ENCODE measurements at regions not wholly inside any gene's neighbourhood (a gene's known extent, or its start where the extent isn't known, plus 50 kb on each side); places are given as distances from the start of the nearest gene placed in this dataset.

DNA sequence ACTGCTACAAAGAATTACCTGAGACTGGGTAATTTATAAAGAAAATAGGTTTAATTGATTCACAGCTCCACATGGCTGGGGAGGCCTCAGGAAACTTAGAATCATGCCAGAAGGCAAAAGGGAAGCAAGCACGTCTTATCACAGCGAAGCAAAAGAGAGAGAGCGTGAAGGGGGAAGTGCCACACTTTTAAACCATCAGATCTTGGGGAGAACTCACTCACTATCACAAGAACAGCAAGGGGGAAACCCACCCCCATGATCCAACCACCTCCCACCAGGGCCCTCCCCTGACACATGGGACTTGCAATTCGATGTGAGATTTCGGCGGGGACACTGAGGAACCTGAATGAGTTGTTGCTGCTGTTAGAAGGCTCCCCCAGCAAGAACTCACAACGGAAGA lies 220.2 kb upstream of the PIEZO2 start:
- 85% methylated on average over 6 of the region's 7 CpGs for WGBS (ENCODE audit: low lambda C conversion rate)
- Histone ChIP-seq H3K9me3 (ENCODE audit: low read length) (no peaks in the 10 kb centered on the region), H3K4me1 (ENCODE audit: insufficient read depth, low read length) (no peaks in the 10 kb centered on the region), H3K36me3 (replicated peaks in 1 of 2; ENCODE audit: control insufficient read depth in 1 of 2, insufficient read depth in 2 of 2, low read length in 2 of 2) (no peaks in the 10 kb centered on the region), H3K27me3 (ENCODE audit: control insufficient read depth in 1 of 2, insufficient read depth in 2 of 2, low read length in 2 of 2) (no peaks in the 10 kb centered on the region), H3K27ac (ENCODE audit: extremely low read length, insufficient read depth, low read length) (no peak overlapping the region), H3K9ac (ENCODE audit: insufficient read depth, low read depth, low read length) (no peak overlapping the region), H3K4me3 (replicated peaks in 1 of 3; ENCODE audit: insufficient read depth in 1 of 3, low read depth in 2 of 3, low read length in 3 of 3) (no peak overlapping the region), H3K79me2 (ENCODE audit: insufficient read depth, low read length) (no peaks in the 10 kb centered on the region), H4K20me1 (ENCODE audit: insufficient read depth, low read length) (no peaks in the 10 kb centered on the region), H3K4me2 (ENCODE audit: low read depth, low read length) (no peak overlapping the region), H2AFZ (ENCODE audit: low read length) (no peak overlapping the region)
- ATAC-seq: no peak
- no TSS peak for BruUV-seq (replicated peaks)
- FAIRE-seq: no peak
- ChIA-PET POLR2A (no interaction called here), CTCF (ENCODE audit: low intra/inter-chr PET ratio, low total read pairs) (no interaction called here)
- intact Hi-C loops (cut with micrococcal nuclease; ENCODE audit: unreplicated experiment): no loop called here
- in situ Hi-C loops (cut with HindIII; ENCODE audit: extremely low pct_ligation_motif_present, low pct_unique_long_range_greater_than_20kb): no loop called here
- DNase-seq (ENCODE audit: low spot score): no peak
- TF ChIP-seq SIN3A (IDR thresholded peaks at IDR 0.05; ENCODE audit: borderline replicate concordance, low read depth, low read length) (no peak), ZNF558 (CRISPR knock-in tag; IDR thresholded peaks at IDR 0.05; ENCODE audit: borderline replicate concordance) (no peak), RBAK (CRISPR knock-in tag; IDR thresholded peaks at IDR 0.05) (no peak), DNMT3B (CRISPR knock-in tag; conservative IDR thresholded peaks at IDR 0.05) (no peak), ZNF775 (CRISPR knock-in tag; IDR thresholded peaks at IDR 0.05; ENCODE audit: borderline replicate concordance) (no peak), CHD4 (IDR thresholded peaks at IDR 0.05; ENCODE audit: borderline replicate concordance, low read length) (no peak), ZNF235 (CRISPR knock-in tag; IDR thresholded peaks at IDR 0.05; ENCODE audit: borderline replicate concordance) (no peak)
- TF ChIP-seq, protein P1, sequence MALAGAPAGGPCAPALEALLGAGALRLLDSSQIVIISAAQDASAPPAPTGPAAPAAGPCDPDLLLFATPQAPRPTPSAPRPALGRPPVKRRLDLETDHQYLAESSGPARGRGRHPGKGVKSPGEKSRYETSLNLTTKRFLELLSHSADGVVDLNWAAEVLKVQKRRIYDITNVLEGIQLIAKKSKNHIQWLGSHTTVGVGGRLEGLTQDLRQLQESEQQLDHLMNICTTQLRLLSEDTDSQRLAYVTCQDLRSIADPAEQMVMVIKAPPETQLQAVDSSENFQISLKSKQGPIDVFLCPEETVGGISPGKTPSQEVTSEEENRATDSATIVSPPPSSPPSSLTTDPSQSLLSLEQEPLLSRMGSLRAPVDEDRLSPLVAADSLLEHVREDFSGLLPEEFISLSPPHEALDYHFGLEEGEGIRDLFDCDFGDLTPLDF (CRISPR knock-in tag; IDR thresholded peaks at IDR 0.05): no peak
- TF ChIP-seq, protein P2, sequence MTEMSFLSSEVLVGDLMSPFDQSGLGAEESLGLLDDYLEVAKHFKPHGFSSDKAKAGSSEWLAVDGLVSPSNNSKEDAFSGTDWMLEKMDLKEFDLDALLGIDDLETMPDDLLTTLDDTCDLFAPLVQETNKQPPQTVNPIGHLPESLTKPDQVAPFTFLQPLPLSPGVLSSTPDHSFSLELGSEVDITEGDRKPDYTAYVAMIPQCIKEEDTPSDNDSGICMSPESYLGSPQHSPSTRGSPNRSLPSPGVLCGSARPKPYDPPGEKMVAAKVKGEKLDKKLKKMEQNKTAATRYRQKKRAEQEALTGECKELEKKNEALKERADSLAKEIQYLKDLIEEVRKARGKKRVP (CRISPR knock-in tag; IDR thresholded peaks at IDR 0.05): no peak
- TF ChIP-seq, protein P3, sequence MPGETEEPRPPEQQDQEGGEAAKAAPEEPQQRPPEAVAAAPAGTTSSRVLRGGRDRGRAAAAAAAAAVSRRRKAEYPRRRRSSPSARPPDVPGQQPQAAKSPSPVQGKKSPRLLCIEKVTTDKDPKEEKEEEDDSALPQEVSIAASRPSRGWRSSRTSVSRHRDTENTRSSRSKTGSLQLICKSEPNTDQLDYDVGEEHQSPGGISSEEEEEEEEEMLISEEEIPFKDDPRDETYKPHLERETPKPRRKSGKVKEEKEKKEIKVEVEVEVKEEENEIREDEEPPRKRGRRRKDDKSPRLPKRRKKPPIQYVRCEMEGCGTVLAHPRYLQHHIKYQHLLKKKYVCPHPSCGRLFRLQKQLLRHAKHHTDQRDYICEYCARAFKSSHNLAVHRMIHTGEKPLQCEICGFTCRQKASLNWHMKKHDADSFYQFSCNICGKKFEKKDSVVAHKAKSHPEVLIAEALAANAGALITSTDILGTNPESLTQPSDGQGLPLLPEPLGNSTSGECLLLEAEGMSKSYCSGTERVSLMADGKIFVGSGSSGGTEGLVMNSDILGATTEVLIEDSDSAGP (CRISPR knock-in tag; IDR thresholded peaks at IDR 0.05; ENCODE audit: borderline replicate concordance): no peak
- TF ChIP-seq, protein P4, sequence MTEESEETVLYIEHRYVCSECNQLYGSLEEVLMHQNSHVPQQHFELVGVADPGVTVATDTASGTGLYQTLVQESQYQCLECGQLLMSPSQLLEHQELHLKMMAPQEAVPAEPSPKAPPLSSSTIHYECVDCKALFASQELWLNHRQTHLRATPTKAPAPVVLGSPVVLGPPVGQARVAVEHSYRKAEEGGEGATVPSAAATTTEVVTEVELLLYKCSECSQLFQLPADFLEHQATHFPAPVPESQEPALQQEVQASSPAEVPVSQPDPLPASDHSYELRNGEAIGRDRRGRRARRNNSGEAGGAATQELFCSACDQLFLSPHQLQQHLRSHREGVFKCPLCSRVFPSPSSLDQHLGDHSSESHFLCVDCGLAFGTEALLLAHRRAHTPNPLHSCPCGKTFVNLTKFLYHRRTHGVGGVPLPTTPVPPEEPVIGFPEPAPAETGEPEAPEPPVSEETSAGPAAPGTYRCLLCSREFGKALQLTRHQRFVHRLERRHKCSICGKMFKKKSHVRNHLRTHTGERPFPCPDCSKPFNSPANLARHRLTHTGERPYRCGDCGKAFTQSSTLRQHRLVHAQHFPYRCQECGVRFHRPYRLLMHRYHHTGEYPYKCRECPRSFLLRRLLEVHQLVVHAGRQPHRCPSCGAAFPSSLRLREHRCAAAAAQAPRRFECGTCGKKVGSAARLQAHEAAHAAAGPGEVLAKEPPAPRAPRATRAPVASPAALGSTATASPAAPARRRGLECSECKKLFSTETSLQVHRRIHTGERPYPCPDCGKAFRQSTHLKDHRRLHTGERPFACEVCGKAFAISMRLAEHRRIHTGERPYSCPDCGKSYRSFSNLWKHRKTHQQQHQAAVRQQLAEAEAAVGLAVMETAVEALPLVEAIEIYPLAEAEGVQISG (CRISPR knock-in tag; IDR thresholded peaks at IDR 0.05): no peak
- TF ChIP-seq, protein P5, sequence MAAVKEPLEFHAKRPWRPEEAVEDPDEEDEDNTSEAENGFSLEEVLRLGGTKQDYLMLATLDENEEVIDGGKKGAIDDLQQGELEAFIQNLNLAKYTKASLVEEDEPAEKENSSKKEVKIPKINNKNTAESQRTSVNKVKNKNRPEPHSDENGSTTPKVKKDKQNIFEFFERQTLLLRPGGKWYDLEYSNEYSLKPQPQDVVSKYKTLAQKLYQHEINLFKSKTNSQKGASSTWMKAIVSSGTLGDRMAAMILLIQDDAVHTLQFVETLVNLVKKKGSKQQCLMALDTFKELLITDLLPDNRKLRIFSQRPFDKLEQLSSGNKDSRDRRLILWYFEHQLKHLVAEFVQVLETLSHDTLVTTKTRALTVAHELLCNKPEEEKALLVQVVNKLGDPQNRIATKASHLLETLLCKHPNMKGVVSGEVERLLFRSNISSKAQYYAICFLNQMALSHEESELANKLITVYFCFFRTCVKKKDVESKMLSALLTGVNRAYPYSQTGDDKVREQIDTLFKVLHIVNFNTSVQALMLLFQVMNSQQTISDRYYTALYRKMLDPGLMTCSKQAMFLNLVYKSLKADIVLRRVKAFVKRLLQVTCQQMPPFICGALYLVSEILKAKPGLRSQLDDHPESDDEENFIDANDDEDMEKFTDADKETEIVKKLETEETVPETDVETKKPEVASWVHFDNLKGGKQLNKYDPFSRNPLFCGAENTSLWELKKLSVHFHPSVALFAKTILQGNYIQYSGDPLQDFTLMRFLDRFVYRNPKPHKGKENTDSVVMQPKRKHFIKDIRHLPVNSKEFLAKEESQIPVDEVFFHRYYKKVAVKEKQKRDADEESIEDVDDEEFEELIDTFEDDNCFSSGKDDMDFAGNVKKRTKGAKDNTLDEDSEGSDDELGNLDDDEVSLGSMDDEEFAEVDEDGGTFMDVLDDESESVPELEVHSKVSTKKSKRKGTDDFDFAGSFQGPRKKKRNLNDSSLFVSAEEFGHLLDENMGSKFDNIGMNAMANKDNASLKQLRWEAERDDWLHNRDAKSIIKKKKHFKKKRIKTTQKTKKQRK (IDR thresholded peaks at IDR 0.05; ENCODE audit: low read length): no peak
